Islet of Langerhans (tissue), 1 donor: ENCODE measurements at regions not wholly inside any gene's neighbourhood (a gene's known extent, or its start where the extent isn't known, plus 50 kb on each side); places are given as distances from the start of the nearest gene placed in this dataset.

Experiments
- FAIRE-seq: peaks from one replicate; lab custom pipeline; 2011; peaks lifted over from hg19 to GRCh38; lab: Jason Lieb, UNC

- FAIRE-seq, result no peak
Observed at GRCh38 chrX:109928596-109929335, 74.1 kb upstream of the TMEM164 start.

DNA sequence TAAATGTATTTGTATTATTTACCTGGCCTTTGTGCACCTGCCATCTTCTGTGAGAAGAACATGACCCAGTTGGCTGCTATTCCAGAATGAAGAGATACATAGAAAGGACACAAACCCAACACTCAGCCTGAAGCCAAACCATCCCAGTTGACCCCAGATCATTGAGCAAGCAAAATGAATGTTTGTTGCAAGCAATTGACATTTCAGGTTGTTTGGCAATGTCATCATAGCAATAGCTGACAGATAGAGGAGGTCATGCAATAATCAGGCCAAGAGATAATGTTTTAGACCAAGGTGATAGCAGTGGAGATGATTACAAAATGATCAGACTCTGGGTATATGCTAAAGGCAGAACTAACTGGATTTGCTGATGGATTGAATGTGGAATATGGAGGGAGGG lies 71.2 kb upstream of the TMEM164 start:
- FAIRE-seq, result no peak

DNA sequence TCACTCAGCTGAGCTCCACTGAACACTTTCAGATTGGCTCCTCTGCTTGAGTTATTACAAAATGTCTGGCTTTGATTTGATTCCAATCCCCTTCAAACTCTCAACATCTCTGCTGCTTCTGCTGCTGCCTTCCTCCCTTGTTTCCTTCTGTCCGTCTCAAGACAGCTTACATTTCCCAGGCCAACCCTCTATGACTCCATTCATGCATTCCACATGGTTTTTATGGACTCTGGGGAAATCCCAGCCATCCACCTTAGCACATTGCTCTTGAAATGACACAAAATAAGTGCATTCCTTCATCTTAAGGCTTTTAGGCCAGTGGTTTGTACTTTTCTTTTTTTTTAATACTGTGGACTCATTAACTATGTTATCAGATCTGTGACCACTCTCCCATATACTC lies 68.5 kb upstream of the TMEM164 start:
- no peak for FAIRE-seq

GRCh38 chrX:109934935-109935334 lies 68.0 kb upstream of the TMEM164 start:
- FAIRE-seq, result no peak

DNA sequence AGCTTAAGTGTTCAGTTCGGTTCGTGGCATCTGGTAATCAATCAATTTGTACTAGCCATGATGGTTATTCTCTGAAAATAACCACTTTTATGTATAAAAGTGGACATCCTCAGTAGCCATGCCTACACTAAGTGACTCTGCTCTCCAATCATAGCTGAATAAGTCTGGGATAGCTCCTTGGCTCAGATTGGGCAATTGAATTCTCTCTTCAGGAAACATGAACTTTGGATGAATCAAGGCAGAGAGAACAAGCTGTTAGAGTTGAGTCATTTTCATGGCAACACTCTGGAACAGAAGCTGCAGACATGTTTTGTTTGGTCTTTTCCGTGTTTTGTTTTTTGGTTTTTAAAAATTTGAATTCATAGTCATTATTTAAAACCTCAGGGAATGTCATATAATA lies 66.8 kb upstream of the TMEM164 start:
- FAIRE-seq, result no peak

DNA sequence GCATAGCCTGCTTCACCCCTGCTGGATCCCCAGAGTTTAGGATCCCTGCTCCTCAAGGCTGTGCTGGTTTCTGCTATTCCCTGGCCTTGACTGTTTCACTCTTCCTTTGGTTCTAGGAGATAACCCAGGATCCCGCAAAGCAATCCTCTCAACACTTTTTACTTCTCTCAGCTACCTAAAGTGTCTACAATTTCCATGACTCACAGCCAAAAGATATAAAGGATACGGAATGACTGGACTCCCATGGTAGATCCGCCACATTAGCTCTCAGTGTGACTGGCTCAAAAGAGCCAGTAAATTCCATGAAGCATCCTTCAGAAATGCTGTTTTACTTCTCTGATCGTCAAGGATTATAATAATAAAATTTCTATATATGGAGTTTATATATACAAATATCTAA lies 66.3 kb upstream of the TMEM164 start:
- FAIRE-seq, result no peak

DNA sequence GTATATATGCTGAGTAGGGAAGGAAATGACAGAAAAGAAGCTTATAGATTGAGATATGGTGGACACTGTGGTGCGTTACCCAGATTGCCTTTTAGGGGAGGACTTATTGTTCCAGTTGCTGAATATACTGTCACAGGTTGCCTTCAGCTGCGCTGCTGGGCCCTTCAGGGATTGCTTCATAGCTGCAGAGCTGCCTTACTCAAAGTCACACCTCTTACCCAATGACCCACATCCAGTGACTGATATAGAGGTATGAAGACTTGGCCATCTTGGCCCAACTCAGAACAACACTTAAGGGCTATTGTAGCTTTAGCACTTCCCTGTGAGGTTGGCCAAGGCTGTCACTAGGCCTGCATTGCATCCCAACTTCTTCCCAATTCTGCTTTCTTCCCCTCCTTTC lies 63.4 kb upstream of the TMEM164 start:
- no peak for FAIRE-seq

GRCh38 chrX:109940411-109940810 lies 62.5 kb upstream of the TMEM164 start:
- FAIRE-seq, result no peak

DNA sequence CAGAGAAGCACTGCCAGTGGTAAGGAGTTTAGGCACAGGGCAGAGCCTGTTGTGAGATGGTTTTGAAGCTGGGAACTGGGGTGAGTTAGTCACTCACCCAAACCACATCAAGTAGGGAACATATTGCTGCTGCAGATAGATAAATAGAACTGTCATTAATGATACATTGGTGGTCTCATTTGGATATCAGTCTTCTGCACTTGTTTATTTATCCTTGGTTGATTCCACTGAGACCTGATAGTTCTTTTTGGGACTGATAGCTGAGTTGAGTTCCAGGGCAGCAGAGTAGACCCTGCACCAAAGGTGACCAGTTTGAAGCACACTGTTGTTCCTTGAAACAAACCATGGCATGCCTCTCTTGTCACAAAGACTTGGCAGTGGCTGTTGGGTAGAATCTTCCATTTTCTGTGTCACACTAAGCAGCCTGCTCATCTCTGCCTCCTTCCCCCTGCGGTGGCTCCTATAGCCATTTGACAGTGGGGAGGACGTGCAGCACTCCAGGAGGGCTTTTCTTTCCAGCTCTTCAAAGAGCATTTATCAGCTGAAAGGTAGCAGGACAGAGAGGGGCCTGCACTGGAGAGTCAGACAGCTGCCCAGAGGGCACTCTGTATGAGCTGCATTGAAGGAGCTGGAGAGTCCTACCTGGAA lies 59.7 kb upstream of the TMEM164 start:
- no peak for FAIRE-seq

- FAIRE-seq, result no peak
Observed at GRCh38 chrX:109943740-109944092, 59.2 kb upstream of the TMEM164 start.

DNA sequence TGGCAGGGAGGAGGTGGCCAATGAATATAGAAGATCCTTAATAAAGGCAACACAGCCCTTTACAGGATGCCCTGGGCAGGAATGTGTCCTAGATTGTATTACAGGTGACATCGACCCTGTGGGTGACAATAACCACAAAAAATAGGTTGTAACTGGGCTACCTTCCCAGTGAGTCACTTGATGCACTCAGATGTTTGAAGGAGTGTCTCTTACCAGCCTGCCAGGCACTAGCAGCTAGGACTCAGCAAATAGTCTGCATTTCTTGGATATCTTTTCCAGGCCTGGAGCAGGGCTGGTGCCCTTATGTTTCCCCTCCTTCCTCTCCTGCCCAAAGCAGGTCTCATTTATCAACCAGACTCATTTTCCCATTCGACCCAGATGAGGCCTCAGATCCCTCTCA lies 50.9 kb upstream of the TMEM164 start:
- FAIRE-seq, result no peak

- FAIRE-seq, result no peak
Observed at GRCh38 chrX:109952985-109953905, 49.7 kb upstream of the TMEM164 start.
